ENCODE measurements at regions not wholly inside any gene's neighbourhood (a gene's known extent, or its start where the extent isn't known, plus 50 kb on each side); places are given as distances from the start of the nearest gene placed in this dataset.

GRCh38 chr2:208847651-208848050 is 441.1 kb downstream of the PTH2R start:
- no peak overlapping the region for H3K18ac ChIP-seq (ENCODE audit: low read depth in 1 of 2, low read length in 2 of 2)
- H3K27ac ChIP-seq (ENCODE audit: low read length, poor library complexity, severe bottlenecking) = no peak overlapping the region
- peaks cover 30% of the 10 kb centered on the region for H3K9me3 ChIP-seq (ENCODE audit: control insufficient read depth, low read length)
- no peak overlapping the region for H4K8ac ChIP-seq (ENCODE audit: low read length)
- no peak overlapping the region for H2BK12ac ChIP-seq (ENCODE audit: low read length in 2 of 2)
- no peak overlapping the region for H2AFZ ChIP-seq (ENCODE audit: low read depth, low read length)
- H3K23ac ChIP-seq (ENCODE audit: low read length in 2 of 2) = no peak overlapping the region
- H3K4me3 ChIP-seq (ENCODE audit: insufficient read depth in 1 of 2, low read depth in 1 of 2, low read length in 2 of 2) = no peak overlapping the region
- DNase-seq = no peak
- no peak overlapping the region for H3K9ac ChIP-seq (ENCODE audit: low read length)
- H3K4ac ChIP-seq (ENCODE audit: low read depth in 1 of 2, low read length in 2 of 2) = no peak overlapping the region
- H2BK15ac ChIP-seq (ENCODE audit: low read depth, poor library complexity, severe bottlenecking) = no peak overlapping the region
- no peaks in the 10 kb centered on the region for H3K27me3 ChIP-seq (ENCODE audit: control insufficient read depth in 1 of 2, insufficient read depth in 1 of 2, low read length in 2 of 2)
- no peaks in the 10 kb centered on the region for H3K36me3 ChIP-seq (ENCODE audit: control insufficient read depth in 1 of 2, insufficient read depth in 2 of 2, low read depth in 1 of 2, low read length in 2 of 2)
- no CpG with 5 or more reads among the region's 1 CpG for WGBS
- no peak overlapping the region for H3K14ac ChIP-seq (ENCODE audit: low read length in 2 of 2)
- H4K91ac ChIP-seq (ENCODE audit: low read length) = no peak overlapping the region
- no peaks in the 10 kb centered on the region for H3K4me1 ChIP-seq (ENCODE audit: control insufficient read depth, insufficient read depth, low read depth, low read length)
- no peak overlapping the region for H2BK5ac ChIP-seq (ENCODE audit: low read depth, low read length, poor library complexity, severe bottlenecking)
- no peaks in the 10 kb centered on the region for H3K79me1 ChIP-seq (replicated peaks; ENCODE audit: low read length, poor library complexity, severe bottlenecking)
- H2BK120ac ChIP-seq (ENCODE audit: low read depth, low read length) = no peak overlapping the region
- no peak overlapping the region for H3K4me2 ChIP-seq (ENCODE audit: low read length, poor library complexity, severe bottlenecking)
- H2AK5ac ChIP-seq (ENCODE audit: low read length, severe bottlenecking) = no peak overlapping the region

GRCh38 chr2:208854717-208855116 is 448.1 kb downstream of the PTH2R start:
- H3K9ac ChIP-seq (ENCODE audit: low read length) = no peak overlapping the region
- WGBS = 86% methylated on average over 5 of the region's 6 CpGs
- no peak for DNase-seq

GRCh38 chr2:208867374-208867773 is 460.8 kb downstream of the PTH2R start:
- no peak overlapping the region for H3K4me3 ChIP-seq (ENCODE audit: insufficient read depth in 1 of 2, low read depth in 1 of 2, low read length in 2 of 2)
- H2BK120ac ChIP-seq (ENCODE audit: low read depth, low read length) = no peak overlapping the region
- no peak overlapping the region for H3K14ac ChIP-seq (ENCODE audit: low read length in 2 of 2)
- no peak overlapping the region for H2BK15ac ChIP-seq (ENCODE audit: low read depth, poor library complexity, severe bottlenecking)
- H3K9me3 ChIP-seq (ENCODE audit: control insufficient read depth, low read length) = peaks cover 31% of the 10 kb centered on the region
- no peak overlapping the region for H3K4me2 ChIP-seq (ENCODE audit: low read length, poor library complexity, severe bottlenecking)
- no peak for DNase-seq
- no peak overlapping the region for H3K18ac ChIP-seq (ENCODE audit: low read depth in 1 of 2, low read length in 2 of 2)
- H2AK5ac ChIP-seq (ENCODE audit: low read length, severe bottlenecking) = no peak overlapping the region
- H4K91ac ChIP-seq (ENCODE audit: low read length) = no peak overlapping the region
- no peak overlapping the region for H3K27ac ChIP-seq (ENCODE audit: low read length, poor library complexity, severe bottlenecking)
- no peaks in the 10 kb centered on the region for H3K36me3 ChIP-seq (ENCODE audit: control insufficient read depth in 1 of 2, insufficient read depth in 2 of 2, low read depth in 1 of 2, low read length in 2 of 2)
- H3K27me3 ChIP-seq (ENCODE audit: control insufficient read depth in 1 of 2, insufficient read depth in 1 of 2, low read length in 2 of 2) = no peaks in the 10 kb centered on the region
- no peaks in the 10 kb centered on the region for H3K4me1 ChIP-seq (ENCODE audit: control insufficient read depth, insufficient read depth, low read depth, low read length)
- no peak overlapping the region for H4K8ac ChIP-seq (ENCODE audit: low read length)
- H3K79me1 ChIP-seq (replicated peaks; ENCODE audit: low read length, poor library complexity, severe bottlenecking) = no peaks in the 10 kb centered on the region
- no peak overlapping the region for H2BK5ac ChIP-seq (ENCODE audit: low read depth, low read length, poor library complexity, severe bottlenecking)
- H2BK12ac ChIP-seq (ENCODE audit: low read length in 2 of 2) = no peak overlapping the region
- no peak overlapping the region for H3K23ac ChIP-seq (ENCODE audit: low read length in 2 of 2)
- H2AFZ ChIP-seq (ENCODE audit: low read depth, low read length) = no peak overlapping the region
- H3K4ac ChIP-seq (ENCODE audit: low read depth in 1 of 2, low read length in 2 of 2) = no peak overlapping the region
- no peak overlapping the region for H3K9ac ChIP-seq (ENCODE audit: low read length)

More at GRCh38 chr2:208854717-208855116, 448.1 kb downstream of the PTH2R start:
- no peak overlapping the region for H3K4ac ChIP-seq (ENCODE audit: low read depth in 1 of 2, low read length in 2 of 2)
- H3K4me3 ChIP-seq (ENCODE audit: insufficient read depth in 1 of 2, low read depth in 1 of 2, low read length in 2 of 2) = no peak overlapping the region
- no peak overlapping the region for H2BK5ac ChIP-seq (ENCODE audit: low read depth, low read length, poor library complexity, severe bottlenecking)
- H2BK12ac ChIP-seq (ENCODE audit: low read length in 2 of 2) = no peak overlapping the region
- H3K36me3 ChIP-seq (ENCODE audit: control insufficient read depth in 1 of 2, insufficient read depth in 2 of 2, low read depth in 1 of 2, low read length in 2 of 2) = no peaks in the 10 kb centered on the region
- no peaks in the 10 kb centered on the region for H3K4me1 ChIP-seq (ENCODE audit: control insufficient read depth, insufficient read depth, low read depth, low read length)
- no peak overlapping the region for H3K4me2 ChIP-seq (ENCODE audit: low read length, poor library complexity, severe bottlenecking)
- no peak overlapping the region for H2AFZ ChIP-seq (ENCODE audit: low read depth, low read length)
- H4K8ac ChIP-seq (ENCODE audit: low read length) = no peak overlapping the region
- no peaks in the 10 kb centered on the region for H3K79me1 ChIP-seq (replicated peaks; ENCODE audit: low read length, poor library complexity, severe bottlenecking)
- no peaks in the 10 kb centered on the region for H3K27me3 ChIP-seq (ENCODE audit: control insufficient read depth in 1 of 2, insufficient read depth in 1 of 2, low read length in 2 of 2)
- H2BK120ac ChIP-seq (ENCODE audit: low read depth, low read length) = no peak overlapping the region
- no peak overlapping the region for H2BK15ac ChIP-seq (ENCODE audit: low read depth, poor library complexity, severe bottlenecking)
- peaks cover 54% of the 10 kb centered on the region for H3K9me3 ChIP-seq (ENCODE audit: control insufficient read depth, low read length)
- H4K91ac ChIP-seq (ENCODE audit: low read length) = no peak overlapping the region
- H3K18ac ChIP-seq (ENCODE audit: low read depth in 1 of 2, low read length in 2 of 2) = no peak overlapping the region
- no peak overlapping the region for H2AK5ac ChIP-seq (ENCODE audit: low read length, severe bottlenecking)
- no peak overlapping the region for H3K14ac ChIP-seq (ENCODE audit: low read length in 2 of 2)
- no peak overlapping the region for H3K23ac ChIP-seq (ENCODE audit: low read length in 2 of 2)
- H3K27ac ChIP-seq (ENCODE audit: low read length, poor library complexity, severe bottlenecking) = no peak overlapping the region

- no peak overlapping the region for H3K4me2 ChIP-seq (ENCODE audit: low read length, poor library complexity, severe bottlenecking)
- no peak overlapping the region for H3K4me3 ChIP-seq (ENCODE audit: insufficient read depth in 1 of 2, low read depth in 1 of 2, low read length in 2 of 2)
- WGBS = 81% methylated on average over 2 of the region's 3 CpGs
Observed at GRCh38 chr2:208872591-208872990, 466.0 kb downstream of the PTH2R start.

More at GRCh38 chr2:208872591-208872990, 466.0 kb downstream of the PTH2R start:
- DNase-seq = no peak
- no peaks in the 10 kb centered on the region for H3K79me1 ChIP-seq (replicated peaks; ENCODE audit: low read length, poor library complexity, severe bottlenecking)
- no peaks in the 10 kb centered on the region for H3K27me3 ChIP-seq (ENCODE audit: control insufficient read depth in 1 of 2, insufficient read depth in 1 of 2, low read length in 2 of 2)
- H2BK120ac ChIP-seq (ENCODE audit: low read depth, low read length) = no peak overlapping the region
- H3K14ac ChIP-seq (ENCODE audit: low read length in 2 of 2) = no peak overlapping the region
- no peaks in the 10 kb centered on the region for H3K4me1 ChIP-seq (ENCODE audit: control insufficient read depth, insufficient read depth, low read depth, low read length)
- no peak overlapping the region for H3K4ac ChIP-seq (ENCODE audit: low read depth in 1 of 2, low read length in 2 of 2)
- no peak overlapping the region for H3K18ac ChIP-seq (ENCODE audit: low read depth in 1 of 2, low read length in 2 of 2)
- H2BK12ac ChIP-seq (ENCODE audit: low read length in 2 of 2) = no peak overlapping the region
- no peak overlapping the region for H4K8ac ChIP-seq (ENCODE audit: low read length)
- peaks cover 36% of the 10 kb centered on the region for H3K9me3 ChIP-seq (ENCODE audit: control insufficient read depth, low read length)
- no peak overlapping the region for H2BK5ac ChIP-seq (ENCODE audit: low read depth, low read length, poor library complexity, severe bottlenecking)
- H4K91ac ChIP-seq (ENCODE audit: low read length) = no peak overlapping the region
- no peak overlapping the region for H3K9ac ChIP-seq (ENCODE audit: low read length)
- no peak overlapping the region for H3K23ac ChIP-seq (ENCODE audit: low read length in 2 of 2)
- no peak overlapping the region for H2BK15ac ChIP-seq (ENCODE audit: low read depth, poor library complexity, severe bottlenecking)
- no peak overlapping the region for H3K27ac ChIP-seq (ENCODE audit: low read length, poor library complexity, severe bottlenecking)
- no peak overlapping the region for H2AFZ ChIP-seq (ENCODE audit: low read depth, low read length)
- no peak overlapping the region for H2AK5ac ChIP-seq (ENCODE audit: low read length, severe bottlenecking)
- H3K36me3 ChIP-seq (ENCODE audit: control insufficient read depth in 1 of 2, insufficient read depth in 2 of 2, low read depth in 1 of 2, low read length in 2 of 2) = no peaks in the 10 kb centered on the region
